TTC549 (cell line): ENCODE measurements at regions not wholly inside any gene's neighbourhood (a gene's known extent, or its start where the extent isn't known, plus 50 kb on each side); places are given as distances from the start of the nearest gene placed in this dataset.

Experiments used
- FAIRE-seq: peaks from 2 replicates; lab custom pipeline; 2012; peaks lifted over from hg19 to GRCh38; lab: Jason Lieb, UNC

GRCh38 chr4:55754754-55755350, 64.7 kb upstream of the EXOC1L start:
- FAIRE-seq = no peak

GRCh38 chr4:55756208-55756607, 63.4 kb upstream of the EXOC1L start:
- FAIRE-seq = peak; percentile 100

- FAIRE-seq = no peak
Measured at GRCh38 chr4:55757356-55757952, 62.1 kb upstream of the EXOC1L start.

- FAIRE-seq = no peak
Measured at GRCh38 chr4:55758066-55758465, 61.5 kb upstream of the EXOC1L start.

- no peak for FAIRE-seq
Measured at GRCh38 chr4:55758570-55758969, 61.0 kb upstream of the EXOC1L start.

- no peak for FAIRE-seq
Measured at GRCh38 chr4:55762819-55763218, 56.8 kb upstream of the EXOC1L start.

- no peak for FAIRE-seq
Measured at GRCh38 chr4:55763996-55764395, 55.6 kb upstream of the EXOC1L start.

- FAIRE-seq = no peak
Measured at GRCh38 chr4:55765070-55765469, 54.5 kb upstream of the EXOC1L start.

GRCh38 chr4:55768291-55768690, 51.3 kb upstream of the EXOC1L start:
- no peak for FAIRE-seq
